ENCODE measurements at regions not wholly inside any gene's neighbourhood (a gene's known extent, or its start where the extent isn't known, plus 50 kb on each side); places are given as distances from the start of the nearest gene placed in this dataset.

GRCh38 chr9:117466111-117466510, 51.3 kb upstream of the ASTN2 start:
- no peaks in the 10 kb centered on the region for H4K20me1 ChIP-seq (ENCODE audit: control insufficient read depth, insufficient read depth, insufficient read length)
- peaks cover 5 to 6% of the 10 kb centered on the region in 2 experiments; a peak in 3 of 4 replicates for H3K4me1 Mint-ChIP-seq
- no peaks in the 10 kb centered on the region for H3K27me3 ChIP-seq (ENCODE audit: insufficient read depth, low read length)
- H3K9ac ChIP-seq (ENCODE audit: extremely low read depth, insufficient read length, low read length), result no peak overlapping the region
- H3K18ac ChIP-seq (ENCODE audit: insufficient read length, low read depth, low read length), result no peak overlapping the region
- no peaks in the 10 kb centered on the region for H3K23me2 ChIP-seq (ENCODE audit: insufficient read length, low read depth, low read length, poor library complexity, severe bottlenecking)
- no peak overlapping the region for H2BK15ac ChIP-seq (ENCODE audit: low read depth, low read length)
- H3K27me3 Mint-ChIP-seq (ENCODE audit: low read depth), result peaks cover 20% of the 10 kb centered on the region
- TF ChIP-seq CTCF (conservative IDR thresholded peaks at IDR 0.05), result no peak
- H3K79me2 ChIP-seq (ENCODE audit: insufficient read depth, low read length), result no peaks in the 10 kb centered on the region
- H3K27ac Mint-ChIP-seq, result no peak overlapping the region
- H3K4me1 ChIP-seq (ENCODE audit: insufficient read depth, low read length), result no peaks in the 10 kb centered on the region
- no peaks in the 10 kb centered on the region for H3K9me3 Mint-ChIP-seq
- H3K9me3 ChIP-seq (ENCODE audit: control insufficient read depth, low read depth, low read length), result no peaks in the 10 kb centered on the region
- no peak overlapping the region for H3K27ac ChIP-seq (ENCODE audit: insufficient read length, low read depth, low read length)
- no peak overlapping the region for H3K14ac ChIP-seq (ENCODE audit: insufficient read depth, low read length)
- no CpG with 5 or more reads among the region's 3 CpGs for WGBS (ENCODE audit: extremely low coverage, insufficient read length, low lambda C conversion rate)
- no peak overlapping the region for H4K8ac ChIP-seq (replicated peaks; ENCODE audit: insufficient read length, low read depth, low read length)
- no peak overlapping the region for H2BK12ac ChIP-seq (ENCODE audit: insufficient read length, low read depth, low read length)
- no peak overlapping the region for H3K4me2 ChIP-seq (ENCODE audit: insufficient read depth, insufficient read length, low read length)
- no peak overlapping the region for H3K4ac ChIP-seq (ENCODE audit: low read depth, low read length)
- no peaks in the 10 kb centered on the region for H3K36me3 Mint-ChIP-seq (ENCODE audit: insufficient read depth in 1 of 3, low read depth in 3 of 3)
- no peak overlapping the region for H2AK5ac ChIP-seq (ENCODE audit: insufficient read length, low read length)
- H2BK5ac ChIP-seq (ENCODE audit: insufficient read length, low read length), result no peak overlapping the region
- H2AFZ ChIP-seq (ENCODE audit: low read length), result no peak overlapping the region
- no peak overlapping the region for H3K56ac ChIP-seq (ENCODE audit: insufficient read length, low read depth, low read length)
- no peak for DNase-seq
- no peaks in the 10 kb centered on the region for H3K79me1 ChIP-seq (ENCODE audit: insufficient read depth, low read depth, low read length, poor library complexity, severe bottlenecking)
- H4K91ac ChIP-seq (ENCODE audit: insufficient read length, low read depth, low read length), result no peak overlapping the region
- H4K5ac ChIP-seq (ENCODE audit: insufficient read length, low read depth, low read length), result no peak overlapping the region
- no peak overlapping the region for H3K4me3 Mint-ChIP-seq
- no peak overlapping the region for H2BK120ac ChIP-seq (ENCODE audit: low read depth, low read length, poor library complexity, severe bottlenecking)
- no peak overlapping the region for H2BK20ac ChIP-seq (ENCODE audit: low read depth, low read length, poor library complexity, severe bottlenecking)
- H3K23ac ChIP-seq (ENCODE audit: insufficient read length, low read depth, low read length), result no peak overlapping the region
- H3T11ph ChIP-seq (ENCODE audit: low read length), result no peak overlapping the region
